NCI-H1930 (cell line): ENCODE measurements at regions not wholly inside any gene's neighbourhood (a gene's known extent, or its start where the extent isn't known, plus 50 kb on each side); places are given as distances from the start of the nearest gene placed in this dataset.

Experiments
- DNase-seq, 2 experiments: peaks; one replicate each; lab custom pipeline; 2025; lab: John Stamatoyannopoulos, UW

GRCh38 chr20:40542065-40542464 is 147.0 kb downstream of the MAFB start:
- no peak for DNase-seq

GRCh38 chr20:40540166-40540565 is 148.9 kb downstream of the MAFB start:
- DNase-seq: no peak

GRCh38 chr20:40538131-40538530 is 150.9 kb downstream of the MAFB start:
- DNase-seq: no peak

GRCh38 chr20:40536808-40537207 is 152.2 kb downstream of the MAFB start:
- no peak for DNase-seq

- no peak for DNase-seq
These were observed 153.2 kb downstream of the MAFB start for GRCh38 chr20:40535816-40536215.

GRCh38 chr20:40532103-40532502 is 156.9 kb downstream of the MAFB start:
- no peak for DNase-seq

- no peak for DNase-seq
These were observed 163.7 kb downstream of the MAFB start for GRCh38 chr20:40525351-40525750.

GRCh38 chr20:40524071-40524470 is 165.0 kb downstream of the MAFB start:
- DNase-seq: no peak

- no peak for DNase-seq
These were observed 166.6 kb downstream of the MAFB start for GRCh38 chr20:40522405-40522804.

- no peak for DNase-seq
These were observed 167.1 kb downstream of the MAFB start for GRCh38 chr20:40521962-40522361.

GRCh38 chr20:40519918-40520317 is 169.1 kb downstream of the MAFB start:
- DNase-seq: no peak

GRCh38 chr20:40512994-40513393 is 176.0 kb downstream of the MAFB start:
- DNase-seq: no peak

- DNase-seq: no peak
These were observed 176.4 kb downstream of the MAFB start for GRCh38 chr20:40512591-40512990.

- no peak for DNase-seq
These were observed 177.6 kb downstream of the MAFB start for GRCh38 chr20:40511478-40511877.

- no peak for DNase-seq
These were observed 178.4 kb downstream of the MAFB start for GRCh38 chr20:40510622-40511021.

GRCh38 chr20:40508821-40509220 is 180.2 kb downstream of the MAFB start:
- DNase-seq: no peak

- no peak for DNase-seq
These were observed 182.5 kb downstream of the MAFB start for GRCh38 chr20:40506537-40506939.

- DNase-seq: no peak
These were observed 185.9 kb downstream of the MAFB start for GRCh38 chr20:40503119-40503518.

- DNase-seq: no peak
These were observed 186.5 kb downstream of the MAFB start for GRCh38 chr20:40502576-40502975.

GRCh38 chr20:40499391-40499790 is 189.6 kb downstream of the MAFB start:
- DNase-seq: no peak

GRCh38 chr20:40497899-40498691 is 190.9 kb downstream of the MAFB start:
- DNase-seq: no peak

- DNase-seq: no peak
These were observed 193.1 kb downstream of the MAFB start for GRCh38 chr20:40495956-40496355.

GRCh38 chr20:40494248-40494647 is 194.8 kb downstream of the MAFB start:
- no peak for DNase-seq

- DNase-seq: no peak
These were observed 195.5 kb downstream of the MAFB start for GRCh38 chr20:40493549-40493948.
